RWPE2 (cell line): ENCODE measurements at regions not wholly inside any gene's neighbourhood (a gene's known extent, or its start where the extent isn't known, plus 50 kb on each side); places are given as distances from the start of the nearest gene placed in this dataset.

ENCODE experiments used
- ATAC-seq: fragments of 200-7000 bp; cut with Tn5 transposase; 3 replicates; pipeline ENCODE4 v1.9.1; 2021; ENCODE audit warnings: low read depth
- DNase-seq: peaks from one replicate; pipeline ENCODE4 v3.0.0-alpha.2; 2020; ENCODE audit warnings: low spot score
- H3K27ac ChIP-seq: fragments of 450-650 bp; 2 replicates; pipeline ENCODE4 v1.5.1; 2017; ENCODE audit warnings: mild to moderate bottlenecking; ENCODE audit not compliant: poor library complexity, severe bottlenecking
- H3K27me3 ChIP-seq: fragments of 250-450 bp; sonication (Bioruptor Pico); 2 replicates; pipeline ENCODE4 v1.5.1; 2021; ENCODE audit warnings: mild to moderate bottlenecking, moderate library complexity; ENCODE audit not compliant: insufficient read depth, poor library complexity, severe bottlenecking
- H3K36me3 ChIP-seq: fragments of 250-450 bp; sonication (Bioruptor Pico); 2 replicates; pipeline ENCODE4 v1.5.1; 2020; ENCODE audit warnings: low read depth, mild to moderate bottlenecking, moderate library complexity
- H3K4me1 ChIP-seq: fragments of 250-450 bp; sonication (Bioruptor Pico); 2 replicates; pipeline ENCODE4 v1.5.1; 2021; ENCODE audit warnings: mild to moderate bottlenecking, moderate library complexity; ENCODE audit not compliant: insufficient read depth, poor library complexity, severe bottlenecking
- H3K4me3 ChIP-seq: fragments of 250-450 bp; sonication (Bioruptor Pico); 2 replicates; pipeline ENCODE4 v1.5.1; 2021; ENCODE audit warnings: mild to moderate bottlenecking, moderate library complexity; ENCODE audit not compliant: severe bottlenecking
- H3K9me3 ChIP-seq: fragments of 250-450 bp; sonication (Bioruptor Pico); 2 replicates; pipeline ENCODE4 v1.5.1; 2021; ENCODE audit warnings: mild to moderate bottlenecking, moderate library complexity; ENCODE audit not compliant: severe bottlenecking
- CTCF ChIP-seq: fragments of 450-650 bp; IDR thresholded peaks from one replicate; pipeline ENCODE4 v1.5.1; 2017; ENCODE audit warnings: mild to moderate bottlenecking, moderate library complexity; ENCODE audit not compliant: poor library complexity, severe bottlenecking

GRCh38 chr2:19125901-19126680 is 232.3 kb downstream of the OSR1 start:
- H3K9me3 ChIP-seq: no peaks in the 10 kb centered on the region
- no peak for ATAC-seq
- H3K4me1 ChIP-seq: peaks cover 24% of the 10 kb centered on the region
- no peak for TF ChIP-seq CTCF
- H3K36me3 ChIP-seq: no peaks in the 10 kb centered on the region
- H3K4me3 ChIP-seq: no peak overlapping the region
- no peak overlapping the region for H3K27ac ChIP-seq
- no peaks in the 10 kb centered on the region for H3K27me3 ChIP-seq
- DNase-seq: no peak

DNA sequence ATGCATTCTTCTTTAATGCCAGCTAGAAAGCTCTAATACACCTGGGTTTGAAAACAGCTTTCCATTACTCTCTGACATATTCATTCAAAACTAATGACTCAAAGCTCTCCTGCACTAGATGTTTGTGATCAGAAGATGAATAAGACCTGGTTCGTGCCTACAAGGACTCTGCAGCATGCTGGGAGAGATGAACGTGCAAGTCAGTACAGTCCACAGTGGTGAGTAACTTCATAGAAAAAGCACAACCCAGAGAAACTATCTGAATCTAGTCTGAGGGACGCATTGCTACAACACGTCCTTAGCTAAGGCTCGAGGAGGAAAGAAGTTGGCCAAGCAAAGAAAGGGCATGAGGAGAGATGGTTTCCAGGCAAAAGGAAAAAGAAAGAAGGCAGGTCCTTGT is 234.3 kb downstream of the OSR1 start:
- Histone ChIP-seq H3K9me3 (no peaks in the 10 kb centered on the region), H3K27me3 (no peaks in the 10 kb centered on the region), H3K4me1 (peaks cover 24% of the 10 kb centered on the region), H3K27ac (peak overlapping the region; percentile 65), H3K36me3 (no peaks in the 10 kb centered on the region), H3K4me3 (no peak overlapping the region)
- TF ChIP-seq CTCF: no peak
- ATAC-seq (peak; percentile 96), DNase-seq (no peak)

- Histone ChIP-seq H3K4me1 (peaks cover 24% of the 10 kb centered on the region), H3K27me3 (no peaks in the 10 kb centered on the region), H3K27ac (peak overlapping the region; percentile 65), H3K36me3 (no peaks in the 10 kb centered on the region), H3K9me3 (no peaks in the 10 kb centered on the region), H3K4me3 (no peak overlapping the region)
- DNase-seq: no peak
- ATAC-seq: no peak
- no peak for TF ChIP-seq CTCF
Observed at GRCh38 chr2:19123556-19123955, 234.9 kb downstream of the OSR1 start.

DNA sequence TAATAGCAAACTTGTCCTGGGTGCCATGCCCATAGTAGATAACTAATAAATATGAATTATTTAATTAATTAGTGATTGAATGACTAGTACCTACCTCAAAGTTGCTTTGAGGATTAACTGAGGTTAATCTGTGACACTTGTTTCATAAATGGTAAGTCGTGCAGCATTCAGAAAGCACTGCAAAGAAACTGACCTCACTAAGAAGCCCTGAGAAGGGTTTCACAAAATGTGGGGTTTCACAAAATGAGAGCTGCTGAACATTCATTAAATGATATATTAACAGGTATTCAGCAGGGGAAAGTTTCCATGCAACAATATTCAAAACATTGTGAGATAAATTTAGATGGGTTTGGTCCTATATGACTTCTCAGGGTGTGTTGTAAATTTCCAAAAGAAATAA is 236.2 kb downstream of the OSR1 start:
- DNase-seq: no peak
- peaks cover 24% of the 10 kb centered on the region for H3K4me1 ChIP-seq
- no peaks in the 10 kb centered on the region for H3K9me3 ChIP-seq
- no peak for ATAC-seq
- no peak overlapping the region for H3K4me3 ChIP-seq
- no peak for TF ChIP-seq CTCF
- no peaks in the 10 kb centered on the region for H3K36me3 ChIP-seq
- H3K27ac ChIP-seq: no peak overlapping the region
- no peaks in the 10 kb centered on the region for H3K27me3 ChIP-seq
